GOT3 (cell line): ENCODE measurements at regions not wholly inside any gene's neighbourhood (a gene's known extent, or its start where the extent isn't known, plus 50 kb on each side); places are given as distances from the start of the nearest gene placed in this dataset.

ENCODE experiments used
- DNase-seq: peaks from one replicate; lab custom pipeline; 2025; ENCODE audit warnings: mixed read lengths; lab: John Stamatoyannopoulos, UW

GRCh38 chr12:38969706-38970105 is 64.3 kb upstream of the CPNE8 start:
- no peak for DNase-seq

- no peak for DNase-seq
Measured at GRCh38 chr12:38961683-38962082, 56.3 kb upstream of the CPNE8 start.

- no peak for DNase-seq
Measured at GRCh38 chr12:38961012-38961411, 55.6 kb upstream of the CPNE8 start.

GRCh38 chr12:38956337-38956736 is 50.9 kb upstream of the CPNE8 start:
- DNase-seq, result no peak
